GM12878 (cell line): ENCODE measurements at regions not wholly inside any gene's neighbourhood (a gene's known extent, or its start where the extent isn't known, plus 50 kb on each side); places are given as distances from the start of the nearest gene placed in this dataset.

Experiments
- ATAC-seq: fragments of 200-7000 bp; cut with Tn5 transposase; 3 replicates; pipeline ENCODE4 v1.9.1; 2020; ENCODE audit warnings: mild to moderate bottlenecking, moderate library complexity
- BruUV-seq: library from RNA; stranded (reverse); fragments of 400-500 nt; replicated peaks from 2 replicates; lab custom pipeline; 2021; lab: Mats Ljungman, UMichigan
- CTCF ChIA-PET: fragments of 300-600 bp; sonication (Branson Sonifier 250); formaldehyde crosslinking; extraction: SDS; loops from one replicate; lab custom pipeline; 2021; ENCODE audit warnings: inconsistent platforms; lab: Yijun Ruan, JAX
- POLR2A ChIA-PET: fragments of 350-600 bp; formaldehyde crosslinking; extraction: SDS; loops from one replicate; lab custom pipeline; 2021; ENCODE audit warnings: inconsistent platforms; lab: Charles Lee
- RAD21 ChIA-PET: fragments of 300-600 bp; sonication (Branson Sonifier 250); formaldehyde crosslinking; loops from one replicate; lab custom pipeline; 2023; ENCODE audit warnings: antibody characterized with exemption; ENCODE audit not compliant: unreplicated experiment; lab: Charles Lee
- SMC1A ChIA-PET: fragments of 300-600 bp; sonication (Branson Sonifier 250); formaldehyde crosslinking; loops from one replicate; lab custom pipeline; 2023; ENCODE audit not compliant: unreplicated experiment, uncharacterized antibody; lab: Charles Lee
- DNase-seq: peaks from one replicate; pipeline ENCODE4 v3.0.0-alpha.2; 2011; ENCODE audit warnings: low read depth, low spot score
- FAIRE-seq: peaks from 3 replicates; lab custom pipeline; 2011; peaks lifted over from hg19 to GRCh38; lab: Jason Lieb, UNC
- H2AFZ ChIP-seq: 2 replicates; pipeline ENCODE4 v1.6.0; 2011; ENCODE audit warnings: low read depth, low read length, control low read depth; ENCODE audit not compliant: control insufficient read depth
- H3K27ac ChIP-seq: 2 replicates; pipeline ENCODE4 v1.5.1; 2011; ENCODE audit warnings: control low read depth; ENCODE audit not compliant: control insufficient read depth, insufficient read depth
- H3K27me3 ChIP-seq, 2 experiments: replicated peaks in 1 of 2; 2 replicates each; pipeline versions ENCODE4 v1.6.0 to v1.6.1; 2011; ENCODE audit warnings: low read length in 1 of 2; ENCODE audit not compliant: control insufficient read depth in 2 of 2, insufficient read depth in 2 of 2
- H3K36me3 ChIP-seq, 2 experiments: 2 replicates each; pipeline ENCODE4 v1.5.1; 2011; ENCODE audit warnings: low read length in 1 of 2; ENCODE audit not compliant: control insufficient read depth in 2 of 2, insufficient read depth in 2 of 2
- H3K4me1 ChIP-seq: 2 replicates; pipeline ENCODE4 v1.6.1; 2011; ENCODE audit warnings: mild to moderate bottlenecking, low read length, moderate library complexity, mixed read lengths; ENCODE audit not compliant: control insufficient read depth, insufficient read depth
- H3K4me2 ChIP-seq: 2 replicates; pipeline ENCODE4 v1.6.0; 2011; ENCODE audit warnings: control low read depth; ENCODE audit not compliant: control insufficient read depth, insufficient read depth
- H3K4me3 ChIP-seq: fragments of 200-600 bp; sonication (generic); 2 replicates; pipeline ENCODE4 v1.5.1; 2016
- H3K79me2 ChIP-seq: 2 replicates; pipeline ENCODE4 v1.6.0; 2011; ENCODE audit warnings: low read length; ENCODE audit not compliant: control insufficient read depth, insufficient read depth
- H3K9ac ChIP-seq: 2 replicates; pipeline ENCODE4 v1.8.0; 2011; ENCODE audit warnings: low read length, control low read depth, mixed read lengths; ENCODE audit not compliant: control insufficient read depth, insufficient read depth
- H3K9me3 ChIP-seq: replicated peaks from 3 replicates; pipeline ENCODE4 v1.5.1; 2011; ENCODE audit warnings: mild to moderate bottlenecking, low read length; ENCODE audit not compliant: control insufficient read depth, insufficient read depth
- H4K20me1 ChIP-seq: 2 replicates; pipeline ENCODE4 v1.6.0; 2011; ENCODE audit not compliant: control insufficient read depth, insufficient read depth
- BACH1 ChIP-seq: fragments of 450-650 bp; IDR thresholded peaks from 2 replicates; pipeline ENCODE4 v1.6.1; 2017; ENCODE audit warnings: mild to moderate bottlenecking, borderline replicate concordance
- BCL11A ChIP-seq: IDR thresholded peaks from 2 replicates; pipeline ENCODE4 v1.6.1; 2011; ENCODE audit warnings: low read depth, low read length
- CHD4 ChIP-seq: fragments of 200-600 bp; sonication (generic); IDR thresholded peaks from 2 replicates; pipeline ENCODE4 v1.6.1; 2016; ENCODE audit warnings: mild to moderate bottlenecking
- HCFC1 ChIP-seq: fragments of 150-350 bp; IDR thresholded peaks from 2 replicates; pipeline ENCODE4 v1.6.1; 2014; ENCODE audit warnings: low read length
- NRF1 ChIP-seq: conservative IDR thresholded peaks from 2 replicates; pipeline ENCODE4 v1.6.1; 2011; ENCODE audit warnings: mild to moderate bottlenecking, low read depth, low read length, improper control_type of control experiment
- RUNX3 ChIP-seq: IDR thresholded peaks from 2 replicates; pipeline ENCODE4 v1.6.1; 2012; ENCODE audit warnings: low read length, inconsistent platforms
- in situ Hi-C: fragments of 300-500 bp; cut with MboI; formaldehyde crosslinking; loops from 9 replicates; pipeline ENCODE4 v1.14.3; 2018; ENCODE audit warnings: mixed read lengths
- intact Hi-C: fragments of 100-400 bp; cut with micrococcal nuclease; formaldehyde crosslinking; loops from one replicate; pipeline ENCODE4 v1.14.2; 2022; ENCODE audit not compliant: unreplicated experiment
- TF ChIP-seq, protein P1 (sequence below): fragments of 450-650 bp; IDR thresholded peaks from 2 replicates; pipeline ENCODE4 v1.6.1; 2016; ENCODE audit warnings: mild to moderate bottlenecking
- TF ChIP-seq, protein P2 (sequence below): IDR thresholded peaks from 2 replicates; pipeline ENCODE4 v1.6.1; 2012; ENCODE audit warnings: low read depth, low read length, improper control_type of control experiment
- TF ChIP-seq, protein P3 (sequence below): IDR thresholded peaks from 2 replicates; pipeline ENCODE4 v1.6.1; 2012; ENCODE audit warnings: mild to moderate bottlenecking, low read depth, low read length
- TF ChIP-seq, protein P4 (sequence below): fragments of 450-650 bp; IDR thresholded peaks from 2 replicates; pipeline ENCODE4 v1.6.1; 2017; ENCODE audit warnings: antibody characterized with exemption, mild to moderate bottlenecking, moderate library complexity

DNA sequence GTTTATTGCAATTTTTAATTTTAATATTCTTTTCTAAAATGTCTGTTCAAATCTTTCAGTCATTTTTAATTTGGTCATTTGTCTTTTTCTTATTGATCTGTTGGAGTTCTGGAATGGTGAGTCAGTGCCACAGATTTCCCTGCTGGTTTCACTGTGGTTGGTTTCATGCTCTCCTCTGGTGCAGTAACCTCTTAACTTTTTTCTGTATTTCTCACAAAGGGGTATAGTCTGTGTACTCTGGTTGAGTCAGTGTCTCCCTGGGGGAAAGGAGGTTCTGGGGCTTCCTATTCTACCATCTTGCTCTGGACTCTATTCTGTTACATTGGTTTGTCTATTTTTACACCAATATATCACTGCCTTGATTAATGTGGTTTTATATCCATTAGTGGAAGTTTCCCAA is 178.8 kb downstream of the CSNK1G3 start:
- in situ Hi-C loops, result no loop called here
- POLR2A ChIA-PET, result no interaction called here

More for the DNA sequence above, 178.8 kb downstream of the CSNK1G3 start:
- no peak for DNase-seq
- FAIRE-seq, result no peak
- ChIA-PET RAD21 (no interaction called here), SMC1A (interaction anchor here (1.0 kb wide), 1 partner anchor 12 kb away, joined by 4 read pairs; no protein-coding TSS in a partner anchor)
- Histone ChIP-seq H3K4me3 (no peak overlapping the region), H3K27me3 (no peaks in the 10 kb centered on the region), H3K4me1 (no peaks in the 10 kb centered on the region), H3K9ac (no peak overlapping the region), H3K27ac (no peak overlapping the region), H3K79me2 (no peaks in the 10 kb centered on the region)
- no TSS peak for BruUV-seq
- intact Hi-C loops, result no loop called here
- no peak for ATAC-seq
- TF ChIP-seq, protein P1, sequence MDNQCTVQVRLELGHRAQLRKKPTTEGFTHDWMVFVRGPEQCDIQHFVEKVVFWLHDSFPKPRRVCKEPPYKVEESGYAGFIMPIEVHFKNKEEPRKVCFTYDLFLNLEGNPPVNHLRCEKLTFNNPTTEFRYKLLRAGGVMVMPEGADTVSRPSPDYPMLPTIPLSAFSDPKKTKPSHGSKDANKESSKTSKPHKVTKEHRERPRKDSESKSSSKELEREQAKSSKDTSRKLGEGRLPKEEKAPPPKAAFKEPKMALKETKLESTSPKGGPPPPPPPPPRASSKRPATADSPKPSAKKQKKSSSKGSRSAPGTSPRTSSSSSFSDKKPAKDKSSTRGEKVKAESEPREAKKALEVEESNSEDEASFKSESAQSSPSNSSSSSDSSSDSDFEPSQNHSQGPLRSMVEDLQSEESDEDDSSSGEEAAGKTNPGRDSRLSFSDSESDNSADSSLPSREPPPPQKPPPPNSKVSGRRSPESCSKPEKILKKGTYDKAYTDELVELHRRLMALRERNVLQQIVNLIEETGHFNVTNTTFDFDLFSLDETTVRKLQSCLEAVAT, result no peak
- TF ChIP-seq CHD4 (no peak), NRF1 (no peak), RUNX3 (no peak), HCFC1 (no peak), BACH1 (no peak), BCL11A (no peak)
- TF ChIP-seq, protein P2, sequence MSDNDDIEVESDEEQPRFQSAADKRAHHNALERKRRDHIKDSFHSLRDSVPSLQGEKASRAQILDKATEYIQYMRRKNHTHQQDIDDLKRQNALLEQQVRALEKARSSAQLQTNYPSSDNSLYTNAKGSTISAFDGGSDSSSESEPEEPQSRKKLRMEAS, result no peak
- TF ChIP-seq, protein P3, sequence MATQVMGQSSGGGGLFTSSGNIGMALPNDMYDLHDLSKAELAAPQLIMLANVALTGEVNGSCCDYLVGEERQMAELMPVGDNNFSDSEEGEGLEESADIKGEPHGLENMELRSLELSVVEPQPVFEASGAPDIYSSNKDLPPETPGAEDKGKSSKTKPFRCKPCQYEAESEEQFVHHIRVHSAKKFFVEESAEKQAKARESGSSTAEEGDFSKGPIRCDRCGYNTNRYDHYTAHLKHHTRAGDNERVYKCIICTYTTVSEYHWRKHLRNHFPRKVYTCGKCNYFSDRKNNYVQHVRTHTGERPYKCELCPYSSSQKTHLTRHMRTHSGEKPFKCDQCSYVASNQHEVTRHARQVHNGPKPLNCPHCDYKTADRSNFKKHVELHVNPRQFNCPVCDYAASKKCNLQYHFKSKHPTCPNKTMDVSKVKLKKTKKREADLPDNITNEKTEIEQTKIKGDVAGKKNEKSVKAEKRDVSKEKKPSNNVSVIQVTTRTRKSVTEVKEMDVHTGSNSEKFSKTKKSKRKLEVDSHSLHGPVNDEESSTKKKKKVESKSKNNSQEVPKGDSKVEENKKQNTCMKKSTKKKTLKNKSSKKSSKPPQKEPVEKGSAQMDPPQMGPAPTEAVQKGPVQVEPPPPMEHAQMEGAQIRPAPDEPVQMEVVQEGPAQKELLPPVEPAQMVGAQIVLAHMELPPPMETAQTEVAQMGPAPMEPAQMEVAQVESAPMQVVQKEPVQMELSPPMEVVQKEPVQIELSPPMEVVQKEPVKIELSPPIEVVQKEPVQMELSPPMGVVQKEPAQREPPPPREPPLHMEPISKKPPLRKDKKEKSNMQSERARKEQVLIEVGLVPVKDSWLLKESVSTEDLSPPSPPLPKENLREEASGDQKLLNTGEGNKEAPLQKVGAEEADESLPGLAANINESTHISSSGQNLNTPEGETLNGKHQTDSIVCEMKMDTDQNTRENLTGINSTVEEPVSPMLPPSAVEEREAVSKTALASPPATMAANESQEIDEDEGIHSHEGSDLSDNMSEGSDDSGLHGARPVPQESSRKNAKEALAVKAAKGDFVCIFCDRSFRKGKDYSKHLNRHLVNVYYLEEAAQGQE, result no peak
- TF ChIP-seq, protein P4, sequence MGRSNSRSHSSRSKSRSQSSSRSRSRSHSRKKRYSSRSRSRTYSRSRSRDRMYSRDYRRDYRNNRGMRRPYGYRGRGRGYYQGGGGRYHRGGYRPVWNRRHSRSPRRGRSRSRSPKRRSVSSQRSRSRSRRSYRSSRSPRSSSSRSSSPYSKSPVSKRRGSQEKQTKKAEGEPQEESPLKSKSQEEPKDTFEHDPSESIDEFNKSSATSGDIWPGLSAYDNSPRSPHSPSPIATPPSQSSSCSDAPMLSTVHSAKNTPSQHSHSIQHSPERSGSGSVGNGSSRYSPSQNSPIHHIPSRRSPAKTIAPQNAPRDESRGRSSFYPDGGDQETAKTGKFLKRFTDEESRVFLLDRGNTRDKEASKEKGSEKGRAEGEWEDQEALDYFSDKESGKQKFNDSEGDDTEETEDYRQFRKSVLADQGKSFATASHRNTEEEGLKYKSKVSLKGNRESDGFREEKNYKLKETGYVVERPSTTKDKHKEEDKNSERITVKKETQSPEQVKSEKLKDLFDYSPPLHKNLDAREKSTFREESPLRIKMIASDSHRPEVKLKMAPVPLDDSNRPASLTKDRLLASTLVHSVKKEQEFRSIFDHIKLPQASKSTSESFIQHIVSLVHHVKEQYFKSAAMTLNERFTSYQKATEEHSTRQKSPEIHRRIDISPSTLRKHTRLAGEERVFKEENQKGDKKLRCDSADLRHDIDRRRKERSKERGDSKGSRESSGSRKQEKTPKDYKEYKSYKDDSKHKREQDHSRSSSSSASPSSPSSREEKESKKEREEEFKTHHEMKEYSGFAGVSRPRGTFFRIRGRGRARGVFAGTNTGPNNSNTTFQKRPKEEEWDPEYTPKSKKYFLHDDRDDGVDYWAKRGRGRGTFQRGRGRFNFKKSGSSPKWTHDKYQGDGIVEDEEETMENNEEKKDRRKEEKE, result no peak
- TF ChIP-seq, all 136 proteins: peak for 0
- Histone ChIP-seq H3K36me3 (no peaks in the 10 kb centered on the region), H4K20me1 (no peaks in the 10 kb centered on the region), H2AFZ (no peak overlapping the region), H3K9me3 (no peaks in the 10 kb centered on the region), H3K4me2 (no peak overlapping the region)
- CTCF ChIA-PET, result no interaction called here
